ENCODE measurements at regions not wholly inside any gene's neighbourhood (a gene's known extent, or its start where the extent isn't known, plus 50 kb on each side); places are given as distances from the start of the nearest gene placed in this dataset.

GRCh38 chr12:131613186-131613585 lies 97.7 kb upstream of the SFSWAP start:
- TF ChIP-seq CTCF (IDR thresholded peaks at IDR 0.05; ENCODE audit: low read depth, low read length, missing control alignments) = no peak
- no peak overlapping the region for H3K4me3 ChIP-seq (replicated peaks; ENCODE audit: low read depth, low read length)
- no peak for DNase-seq (ENCODE audit: extremely low read depth, low read depth)

GRCh38 chr12:131613678-131614077 lies 97.2 kb upstream of the SFSWAP start:
- H3K4me3 ChIP-seq (replicated peaks; ENCODE audit: low read depth, low read length) = no peak overlapping the region
- no peak for DNase-seq (ENCODE audit: extremely low read depth, low read depth)
- no peak for TF ChIP-seq CTCF (IDR thresholded peaks at IDR 0.05; ENCODE audit: low read depth, low read length, missing control alignments)

GRCh38 chr12:131615326-131616042 lies 95.4 kb upstream of the SFSWAP start:
- no peak for DNase-seq (ENCODE audit: extremely low read depth, low read depth)
- TF ChIP-seq CTCF (IDR thresholded peaks at IDR 0.05; ENCODE audit: low read depth, low read length, missing control alignments) = no peak
- no peak overlapping the region for H3K4me3 ChIP-seq (replicated peaks; ENCODE audit: low read depth, low read length)

GRCh38 chr12:131616043-131616700 lies 94.7 kb upstream of the SFSWAP start:
- TF ChIP-seq CTCF (IDR thresholded peaks at IDR 0.05; ENCODE audit: low read depth, low read length, missing control alignments) = no peak
- H3K4me3 ChIP-seq (replicated peaks; ENCODE audit: low read depth, low read length) = no peak overlapping the region
- DNase-seq (ENCODE audit: extremely low read depth, low read depth) = no peak

GRCh38 chr12:131616738-131617137 lies 94.2 kb upstream of the SFSWAP start:
- TF ChIP-seq CTCF (IDR thresholded peaks at IDR 0.05; ENCODE audit: low read depth, low read length, missing control alignments) = no peak
- H3K4me3 ChIP-seq (replicated peaks; ENCODE audit: low read depth, low read length) = no peak overlapping the region
- no peak for DNase-seq (ENCODE audit: extremely low read depth, low read depth)

- TF ChIP-seq CTCF (IDR thresholded peaks at IDR 0.05; ENCODE audit: low read depth, low read length, missing control alignments) = no peak
- H3K4me3 ChIP-seq (replicated peaks; ENCODE audit: low read depth, low read length) = no peak overlapping the region
- no peak for DNase-seq (ENCODE audit: extremely low read depth, low read depth)
Measured at GRCh38 chr12:131617179-131617578, 93.7 kb upstream of the SFSWAP start.

Measured in HFF-Myc (cell line).